ENCODE measurements at regions not wholly inside any gene's neighbourhood (a gene's known extent, or its start where the extent isn't known, plus 50 kb on each side); places are given as distances from the start of the nearest gene placed in this dataset.

DNA sequence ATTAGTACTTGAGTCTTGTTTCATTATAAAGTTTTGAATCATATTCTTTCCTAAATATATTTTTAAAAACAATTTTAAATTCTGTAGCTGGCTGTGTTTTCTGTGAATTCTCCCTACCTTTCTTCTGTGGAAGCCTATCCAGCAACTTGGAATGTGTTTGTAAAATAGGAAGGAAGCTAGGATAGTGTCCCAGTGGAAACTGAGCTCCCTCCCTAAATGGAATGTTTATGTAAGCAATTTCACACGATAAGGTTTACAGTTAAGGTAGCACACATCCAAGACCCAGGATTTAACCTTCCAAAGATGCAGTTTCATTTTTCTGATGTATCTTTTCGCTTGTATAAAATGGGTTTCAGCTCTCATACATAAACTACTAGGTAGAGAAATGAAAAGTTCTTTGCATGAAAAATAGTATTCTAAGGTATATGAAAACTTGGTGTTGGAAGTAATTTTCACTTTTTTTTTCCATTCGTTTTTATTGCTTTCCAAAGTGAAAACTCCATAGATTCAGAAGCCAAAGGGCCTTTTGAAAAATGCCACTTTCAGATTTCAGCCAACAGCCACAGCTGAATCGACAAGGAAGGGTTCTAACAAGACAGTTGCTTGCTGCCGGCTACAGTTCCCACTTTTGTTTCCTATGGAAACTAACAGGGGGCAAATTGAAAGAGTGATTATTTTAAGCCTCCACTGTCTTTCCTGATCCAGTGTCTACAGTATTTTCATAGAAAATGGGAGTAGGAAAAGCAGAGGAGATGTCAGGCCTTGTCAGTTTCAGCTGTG lies 405.1 kb upstream of the POU3F3 start:
- no peak for DNase-seq

DNA sequence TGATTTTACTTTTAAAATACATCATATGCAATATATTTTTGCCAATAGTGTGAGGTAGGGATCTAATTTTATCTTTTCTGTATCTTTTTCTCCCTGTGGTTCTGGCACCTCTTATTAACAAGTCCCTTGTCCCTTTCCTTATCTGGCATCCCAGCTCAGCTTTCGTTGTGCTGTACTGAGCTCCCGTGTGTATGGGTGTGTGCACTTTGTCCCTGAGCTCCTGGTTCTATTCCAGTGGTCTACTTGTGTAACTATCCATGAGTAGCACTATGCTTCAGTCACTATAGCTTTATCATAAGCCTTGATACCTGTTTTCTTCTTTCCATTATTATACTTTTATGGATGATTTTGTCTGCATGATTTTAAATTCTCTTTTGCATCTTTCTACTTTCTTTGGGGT lies 401.4 kb upstream of the POU3F3 start:
- no peak for DNase-seq

DNA sequence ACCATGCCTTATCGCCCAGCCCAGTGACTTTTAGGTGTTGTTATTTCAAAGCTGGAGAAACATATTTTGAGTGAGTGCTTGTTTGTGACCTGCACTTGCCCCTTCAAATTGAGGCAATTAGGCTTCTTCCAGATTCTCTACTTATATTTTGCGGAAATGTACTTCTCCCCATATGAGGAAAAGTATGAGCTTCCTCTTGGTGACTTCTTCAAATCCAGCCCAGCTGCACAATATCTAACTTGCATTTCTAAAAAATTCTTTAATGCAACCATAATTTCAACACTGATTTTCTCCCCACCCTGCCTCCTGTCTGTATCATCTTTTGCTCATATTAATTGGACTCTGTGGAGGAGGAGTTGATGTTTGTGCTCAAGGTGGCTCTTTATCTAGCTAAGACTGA lies 391.2 kb upstream of the POU3F3 start:
- DNase-seq, result no peak

DNA sequence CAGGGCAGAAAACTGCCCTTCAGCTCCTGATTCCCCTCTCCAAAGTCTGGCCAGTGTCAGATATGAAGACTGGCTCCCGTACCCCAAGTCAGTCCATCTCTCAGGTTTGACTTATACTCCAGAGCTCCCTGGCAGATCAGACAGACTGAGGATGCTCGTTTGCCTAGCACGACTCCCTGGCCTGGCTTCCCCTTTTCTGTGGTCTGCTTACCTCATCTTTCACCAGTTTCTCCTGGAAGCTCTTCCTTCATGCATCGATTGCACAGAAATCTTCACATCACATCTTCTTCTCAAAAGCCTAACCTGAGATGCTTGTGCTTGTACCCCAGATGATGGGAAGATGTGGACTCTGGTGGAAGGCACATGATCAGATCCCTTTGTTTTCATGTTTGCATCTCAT lies 387.9 kb upstream of the POU3F3 start:
- no peak for DNase-seq

DNA sequence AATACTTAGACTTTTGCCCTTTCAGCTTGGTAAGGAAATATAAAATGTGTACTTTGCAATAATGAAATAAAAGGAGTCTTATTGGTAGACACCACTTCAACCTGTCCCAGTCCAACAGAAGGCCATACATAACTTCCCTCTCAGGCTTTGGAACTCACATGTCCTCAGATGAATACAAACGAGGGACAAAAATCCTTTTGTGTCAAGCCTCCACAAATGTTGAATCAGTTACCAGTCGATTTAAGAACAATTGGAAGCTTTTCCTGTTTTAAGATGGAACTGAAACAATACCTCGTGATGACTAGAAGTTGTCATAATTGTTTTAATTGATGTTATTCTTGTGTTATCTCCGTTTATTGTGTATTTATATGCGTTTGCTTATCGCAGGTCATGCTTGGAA lies 385.1 kb upstream of the POU3F3 start:
- no peak for DNase-seq

DNA sequence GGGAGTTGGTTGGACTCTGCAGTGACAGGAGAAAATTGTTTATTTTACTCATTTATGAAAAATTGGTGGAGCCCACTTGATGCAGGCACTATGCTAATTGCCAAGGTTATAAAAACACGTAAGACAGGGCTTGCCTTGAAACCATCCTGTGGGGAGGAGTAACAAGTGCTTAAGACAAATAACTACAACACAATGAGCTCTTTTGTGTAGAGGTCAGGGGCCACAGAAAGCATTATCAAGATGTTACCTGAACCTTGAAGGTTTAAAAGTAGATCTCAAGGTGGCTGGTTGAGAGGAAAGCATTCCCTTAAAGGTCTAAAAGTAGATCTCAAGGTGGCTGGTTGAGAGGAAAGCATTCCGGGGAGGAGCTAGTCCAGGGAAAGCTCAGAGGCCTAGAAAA lies 381.8 kb upstream of the POU3F3 start:
- DNase-seq, result no peak

DNA sequence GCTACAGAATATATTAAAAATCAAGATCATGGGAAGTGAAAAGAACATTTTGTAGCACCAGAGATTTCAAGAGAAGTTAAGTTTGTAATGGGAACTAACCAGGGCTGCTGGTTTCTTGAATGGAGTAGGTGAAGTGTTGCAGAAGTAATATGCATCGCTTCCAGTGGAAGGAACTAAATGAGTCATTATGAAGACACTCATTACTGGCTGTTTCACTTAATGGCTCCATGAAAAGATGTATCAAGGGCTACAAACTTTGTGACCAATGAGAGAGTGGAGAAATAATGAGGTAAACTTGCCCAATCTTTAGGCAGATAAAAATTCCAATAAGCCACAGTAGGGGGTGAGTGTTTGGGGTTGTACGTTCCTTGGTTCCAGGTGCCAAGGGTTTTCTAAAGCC lies 380.4 kb upstream of the POU3F3 start:
- DNase-seq, result no peak

DNA sequence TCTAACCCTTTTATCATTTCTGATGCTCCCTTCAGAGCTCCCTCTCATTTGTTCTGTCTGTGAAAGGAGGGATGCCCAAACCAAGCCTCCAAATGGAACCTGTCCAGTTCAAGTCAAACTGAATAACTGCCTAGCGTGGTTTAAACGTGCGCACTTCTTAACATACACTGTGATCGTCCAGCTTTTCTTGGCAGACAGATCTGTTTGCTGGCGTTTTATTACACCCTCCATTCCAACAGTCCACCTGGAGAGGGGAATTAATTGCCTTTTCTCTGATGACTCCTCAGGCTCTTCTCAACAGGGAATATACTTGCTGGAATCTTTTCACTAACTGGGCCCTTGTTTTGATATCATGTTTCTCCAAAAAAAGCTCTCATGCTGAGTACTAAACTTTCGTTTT lies 379.2 kb upstream of the POU3F3 start:
- DNase-seq, result no peak

DNA sequence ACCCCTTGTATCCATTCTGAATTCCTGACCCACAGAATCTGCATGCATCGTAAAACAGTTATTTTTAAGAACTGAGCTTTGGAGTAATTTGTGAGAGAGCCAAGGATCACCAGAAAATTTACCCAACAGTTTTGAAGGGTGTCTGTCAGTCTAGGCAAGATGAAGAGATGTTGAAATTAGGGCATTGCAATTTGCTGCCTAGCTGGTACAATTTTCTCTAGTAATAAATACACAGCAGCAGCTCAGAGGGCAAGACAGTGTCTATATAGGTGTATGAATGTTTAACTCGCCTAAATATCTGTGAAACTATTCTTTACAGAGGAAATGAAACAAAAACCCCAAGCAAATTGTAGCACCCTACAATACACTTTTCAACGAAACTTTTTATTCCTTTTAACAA lies 377.8 kb upstream of the POU3F3 start:
- DNase-seq, result no peak

DNA sequence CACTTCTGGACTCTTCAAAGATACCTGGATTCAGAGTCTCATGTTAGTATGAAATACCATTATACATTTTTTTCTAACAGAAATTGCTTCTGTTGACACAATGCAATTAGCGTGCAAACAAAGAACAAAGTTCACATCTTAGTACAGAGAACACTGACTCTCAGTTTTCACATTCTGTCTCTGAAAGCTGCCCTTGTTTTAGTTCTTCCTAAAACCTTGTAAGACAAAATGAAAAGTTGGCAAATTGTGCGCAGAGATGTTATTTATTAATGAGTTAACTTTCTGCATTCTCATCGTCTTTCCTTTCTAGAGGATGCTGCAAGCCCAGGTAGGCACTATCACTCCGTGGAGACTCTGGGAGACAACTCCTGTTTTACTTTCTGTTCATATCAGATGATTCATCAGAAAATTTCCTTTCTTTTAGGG lies 377.3 kb upstream of the POU3F3 start:
- no peak for DNase-seq

DNA sequence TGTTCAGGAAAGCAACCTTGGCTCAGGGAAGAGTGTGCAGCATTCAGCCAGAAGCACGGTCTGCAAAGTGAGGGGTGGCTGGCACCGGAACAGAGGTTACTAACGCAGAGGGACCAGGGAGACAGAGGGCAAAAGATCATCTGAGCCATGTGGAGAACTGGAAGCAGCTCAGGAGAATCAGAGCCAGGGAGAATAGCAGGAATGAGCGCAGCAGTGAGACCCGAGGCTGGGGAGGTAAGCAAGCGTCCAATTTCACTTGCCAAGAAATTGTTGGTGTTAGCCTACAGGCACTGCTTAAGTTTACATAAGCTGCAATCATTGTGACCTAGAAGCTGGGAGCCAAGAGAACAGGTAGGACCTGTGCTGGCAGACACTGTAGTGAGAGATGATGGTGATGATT lies 372.6 kb upstream of the POU3F3 start:
- DNase-seq, result no peak

DNA sequence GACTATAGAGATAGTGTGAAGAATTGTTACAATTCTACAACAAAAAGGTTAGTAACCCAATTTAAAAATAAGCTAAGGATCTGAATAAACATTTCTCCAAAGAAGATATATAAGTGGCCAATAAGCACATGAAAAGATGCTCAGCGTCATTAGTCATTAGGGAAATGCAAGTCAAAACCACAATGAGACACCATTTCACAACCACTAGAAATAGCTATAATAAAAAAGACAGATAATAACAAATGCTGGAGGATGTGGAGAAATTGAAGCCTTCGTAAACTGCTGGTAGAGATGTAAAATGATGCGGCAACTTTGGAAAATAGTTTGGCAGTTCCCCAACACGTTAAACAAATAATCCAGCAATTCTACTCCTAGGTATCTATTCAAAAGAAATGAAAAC lies 366.5 kb upstream of the POU3F3 start:
- DNase-seq, result peak; percentile 24

DNA sequence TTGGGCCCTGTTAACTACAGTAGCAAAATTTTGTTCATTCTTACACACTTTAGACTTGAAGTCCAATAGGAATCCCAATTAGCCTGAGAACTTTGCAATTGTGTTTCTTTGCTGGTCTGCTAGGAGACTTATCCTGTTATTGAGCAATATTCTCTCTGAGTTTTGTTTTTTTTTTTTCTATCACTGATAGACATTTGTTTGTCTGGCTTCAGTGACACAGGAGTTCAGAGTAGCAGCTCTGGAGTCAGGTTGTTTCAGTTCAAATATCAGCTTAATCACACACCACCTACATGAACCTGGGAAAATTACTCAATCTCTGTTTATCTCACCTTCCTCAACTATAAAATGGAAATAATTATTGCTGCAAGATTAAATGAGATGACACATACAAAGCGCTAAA lies 360.2 kb upstream of the POU3F3 start:
- no peak for DNase-seq

DNA sequence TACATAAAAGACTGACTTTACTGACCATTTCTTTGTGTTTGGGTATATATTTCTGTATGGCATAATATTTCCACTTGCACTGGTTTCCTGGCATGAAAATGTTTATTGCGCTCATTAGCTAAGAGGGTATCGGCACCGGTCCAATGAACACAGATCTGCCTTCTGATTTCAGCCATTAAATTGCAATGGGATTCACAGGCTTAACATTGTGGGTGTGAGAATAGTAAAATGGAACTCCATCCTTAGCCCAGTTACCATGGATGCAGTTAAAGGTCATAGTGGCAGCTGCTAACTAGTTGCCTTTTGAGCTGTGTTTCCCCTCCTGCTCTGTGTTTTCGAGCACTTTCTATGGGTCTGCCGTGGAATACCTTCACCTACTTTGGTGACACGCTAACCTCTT lies 352.6 kb upstream of the POU3F3 start:
- DNase-seq, result no peak

DNA sequence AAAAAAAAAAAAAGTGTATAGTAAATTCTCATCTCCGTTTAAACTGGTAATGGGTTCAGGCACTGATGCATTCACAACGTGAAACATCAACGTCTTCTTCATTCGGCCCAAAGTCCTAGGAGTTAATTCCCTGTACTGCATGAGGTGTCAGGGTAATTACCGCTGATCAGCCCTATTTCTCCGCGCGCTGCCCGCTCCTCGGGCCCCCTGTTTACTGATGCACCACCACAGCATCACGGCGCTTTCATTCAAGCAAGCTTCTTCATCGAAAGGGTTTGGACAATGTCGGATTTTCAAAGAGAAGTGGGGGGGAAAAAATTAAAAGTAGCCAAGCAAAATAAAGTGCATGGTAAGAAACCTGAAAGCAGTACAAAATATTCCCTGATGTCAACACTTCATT lies 352.0 kb upstream of the POU3F3 start:
- DNase-seq, result no peak

DNA sequence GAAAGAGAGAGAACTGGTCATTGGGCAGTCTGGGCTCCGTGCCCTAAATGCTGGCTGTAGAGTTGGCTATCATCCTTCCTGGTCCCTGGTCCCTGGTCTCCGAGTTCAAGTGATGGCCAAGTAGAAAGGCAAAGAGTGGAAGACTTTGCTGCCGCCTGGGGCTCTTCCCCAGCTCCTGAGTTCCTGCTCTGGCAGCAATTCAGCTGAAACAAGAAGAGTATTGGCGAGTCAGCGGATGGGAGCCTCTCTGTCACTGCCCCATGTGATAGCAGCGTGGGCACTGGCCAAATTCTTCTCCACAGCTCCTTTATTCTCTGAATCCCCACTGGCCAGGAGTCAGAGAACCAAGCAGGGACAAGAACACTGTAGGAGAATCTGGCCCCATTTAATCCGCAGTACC lies 351.0 kb upstream of the POU3F3 start:
- no peak for DNase-seq

DNA sequence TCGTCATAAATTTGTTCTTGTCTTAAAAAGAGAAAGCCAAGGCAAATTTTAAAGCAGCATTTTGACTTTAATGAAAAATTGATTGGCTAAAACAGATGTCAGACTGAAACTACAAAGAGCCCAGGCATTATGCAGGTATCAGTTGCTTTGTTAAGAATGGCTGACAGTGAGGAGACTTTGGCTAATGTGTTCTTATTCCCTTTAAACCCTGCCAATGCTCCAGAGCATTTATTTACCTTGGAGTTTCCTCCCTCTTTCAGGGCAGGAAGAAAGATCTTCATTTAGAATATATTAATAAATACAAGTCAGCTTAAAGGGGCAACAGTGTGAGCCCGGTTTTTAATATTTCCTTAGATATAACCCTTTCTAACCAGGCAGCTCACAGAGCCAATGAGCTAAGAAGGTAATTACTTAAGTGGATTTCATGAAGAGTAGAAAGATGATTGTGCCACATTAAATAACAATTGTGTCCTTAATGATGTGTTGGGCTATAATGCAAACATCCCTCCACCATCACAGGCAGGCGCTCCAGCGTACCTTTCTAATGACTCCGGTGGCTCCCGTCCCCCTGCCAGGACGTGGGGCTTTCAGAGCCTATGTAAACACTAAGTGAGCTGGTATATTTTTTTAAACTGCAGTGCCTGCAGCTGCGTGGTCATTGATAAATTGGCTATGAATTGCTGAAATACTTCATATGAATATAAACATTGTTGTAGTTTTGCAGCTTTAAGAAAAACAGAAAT lies 349.4 kb upstream of the POU3F3 start:
- DNase-seq, result no peak

DNA sequence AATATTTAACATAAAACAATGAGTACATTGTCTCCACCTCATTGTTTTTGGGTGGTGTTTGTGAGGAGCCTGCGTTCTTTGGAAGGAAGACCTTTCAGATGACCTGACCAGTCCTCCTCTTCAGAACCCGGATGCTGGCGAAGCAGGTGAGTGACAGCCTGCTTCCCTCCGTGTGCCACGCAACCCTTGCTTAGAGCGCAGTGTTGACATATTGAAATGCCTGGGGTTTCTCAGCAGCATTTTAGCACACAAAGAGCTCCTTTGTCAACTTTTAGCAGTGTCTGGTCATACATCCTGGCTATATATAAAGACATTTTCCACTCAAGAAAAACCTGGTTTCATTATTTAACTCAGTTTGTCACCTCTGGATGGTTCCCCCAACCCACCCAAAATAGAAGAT lies 335.7 kb upstream of the POU3F3 start:
- no peak for DNase-seq

DNA sequence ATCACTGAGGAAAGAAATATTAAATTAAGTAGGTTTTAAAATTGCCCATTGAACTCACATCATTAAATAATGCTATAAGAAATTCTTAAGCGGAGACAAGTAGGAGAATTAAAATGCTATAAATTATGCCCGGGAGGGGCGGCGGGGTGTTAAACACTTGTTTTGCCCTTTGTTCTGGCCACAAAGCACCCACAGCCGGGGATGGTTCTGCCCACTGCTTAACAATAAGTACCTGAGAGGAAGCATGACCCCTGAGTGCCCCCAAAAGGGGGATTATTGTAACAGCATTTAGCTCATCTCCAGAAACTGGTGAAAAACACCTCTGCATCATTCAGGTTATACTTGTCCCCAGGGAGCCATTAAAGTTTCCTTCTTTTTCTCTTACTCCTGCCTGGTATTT lies 332.7 kb upstream of the POU3F3 start:
- DNase-seq, result no peak

DNA sequence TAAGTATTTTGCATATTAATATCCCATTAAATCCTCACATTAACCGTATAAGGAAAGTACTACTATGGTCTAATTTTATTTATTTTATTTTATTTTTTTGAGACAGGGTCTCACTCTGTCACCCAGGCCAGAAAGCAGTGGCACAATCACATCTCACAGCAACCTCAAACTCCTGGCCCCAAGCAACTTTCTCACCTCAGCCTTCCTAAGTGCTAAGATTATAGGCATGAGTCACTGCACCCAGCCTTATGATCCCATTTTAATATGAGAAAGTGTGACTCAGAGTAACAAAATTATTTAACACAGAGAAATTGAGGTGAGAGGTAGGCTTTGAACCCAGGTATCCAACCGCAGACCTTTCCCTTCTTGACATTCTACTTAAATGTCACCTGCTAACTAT lies 330.0 kb upstream of the POU3F3 start:
- DNase-seq, result no peak

DNA sequence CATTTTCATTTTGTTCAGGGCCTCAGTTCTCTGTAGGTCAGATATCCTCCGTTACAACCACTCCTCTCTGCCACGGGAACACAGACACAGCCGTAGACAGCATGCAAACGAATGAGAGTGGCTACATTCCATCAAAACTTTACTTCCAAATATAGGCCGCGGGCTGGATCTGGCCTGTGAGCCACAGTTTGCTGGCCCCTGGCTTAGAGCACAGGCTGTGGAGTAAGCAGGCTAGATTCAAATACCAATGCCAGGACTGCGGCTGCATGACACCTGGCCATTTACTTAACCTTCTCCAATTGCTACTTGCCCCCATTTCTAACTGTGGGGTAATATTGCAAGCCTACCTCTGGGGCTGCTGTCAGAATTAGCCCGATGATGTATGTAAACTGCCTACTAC lies 325.8 kb upstream of the POU3F3 start:
- DNase-seq, result no peak

DNA sequence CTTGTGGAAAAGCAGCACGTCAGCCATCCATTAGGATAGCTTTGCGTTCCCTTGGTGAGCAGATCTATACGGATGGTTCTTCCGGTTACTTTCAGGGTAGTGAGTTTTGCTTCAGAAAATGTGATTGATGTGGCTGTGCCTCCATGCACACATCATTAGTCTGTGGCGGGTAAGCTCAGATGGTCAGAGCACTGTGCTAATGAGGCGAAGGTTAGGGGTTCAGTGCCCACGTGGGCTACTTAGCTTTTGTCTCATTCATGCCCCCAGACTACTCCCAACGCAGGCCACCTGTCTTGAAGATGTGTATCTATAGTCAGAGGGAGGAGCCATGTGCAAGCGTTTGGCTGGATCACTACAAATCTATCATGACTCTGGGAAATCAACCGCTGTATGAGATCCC lies 322.8 kb upstream of the POU3F3 start:
- no peak for DNase-seq

DNA sequence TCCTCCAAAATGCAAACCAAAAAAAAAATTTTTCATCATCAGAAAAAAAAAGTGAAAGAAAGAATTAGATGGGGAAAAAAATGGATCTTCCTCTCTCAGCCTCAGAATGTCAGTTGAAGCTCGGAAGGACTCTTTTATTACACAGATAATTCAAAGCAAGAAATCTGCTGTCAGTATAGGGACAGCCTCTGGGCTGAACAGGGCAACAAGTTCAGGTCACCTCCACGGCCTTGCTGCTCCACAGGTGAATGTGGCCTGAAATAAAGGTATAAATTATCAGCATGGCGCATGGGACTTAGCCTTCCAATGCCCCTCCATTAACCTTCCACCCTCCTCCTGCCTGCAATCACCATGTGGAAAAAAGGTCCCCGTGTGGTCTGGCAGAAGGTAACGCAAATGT lies 316.8 kb upstream of the POU3F3 start:
- no peak for DNase-seq

DNA sequence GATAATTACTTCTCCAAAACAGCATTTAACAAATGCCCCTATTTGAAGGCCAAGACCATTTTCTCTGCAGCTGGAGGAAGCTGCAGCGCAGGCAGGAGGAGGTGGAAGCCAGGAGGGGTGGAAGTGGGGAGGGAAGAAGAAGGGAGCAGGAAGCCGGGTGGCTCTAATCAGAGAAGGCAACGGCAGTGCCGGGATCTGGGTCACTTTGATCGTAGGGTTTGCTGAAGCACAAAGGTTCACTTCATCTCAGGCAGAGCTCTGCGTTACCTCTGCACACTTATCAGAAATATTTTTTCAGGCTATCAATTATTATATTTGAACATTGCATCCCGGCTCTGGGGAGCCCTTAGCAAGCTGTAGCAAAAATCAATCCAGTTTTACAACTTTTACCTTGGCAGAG lies 315.8 kb upstream of the POU3F3 start:
- DNase-seq, result no peak

DNA sequence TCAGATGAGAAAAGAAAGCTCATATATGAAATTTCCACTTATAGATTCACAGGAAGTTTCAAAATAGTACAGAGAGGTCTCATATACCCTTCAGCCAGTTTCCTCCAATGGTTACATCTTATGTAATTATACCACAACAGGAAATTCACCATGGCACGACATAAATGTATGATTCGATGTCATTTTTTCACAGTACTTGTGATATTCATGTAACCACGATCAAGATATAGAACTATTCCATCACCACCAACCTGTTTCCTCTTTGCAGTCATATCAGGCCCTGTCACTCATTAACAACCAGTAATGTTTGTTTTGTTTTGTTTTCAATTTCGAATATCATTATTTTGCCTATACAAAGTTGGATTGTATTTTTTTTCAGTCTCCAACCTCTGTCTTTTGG lies 314.3 kb upstream of the POU3F3 start:
- no peak for DNase-seq

Measured in fibroblast of skin of scalp (primary cell).